GM23248 (cell line): ENCODE measurements at regions not wholly inside any gene's neighbourhood (a gene's known extent, or its start where the extent isn't known, plus 50 kb on each side); places are given as distances from the start of the nearest gene placed in this dataset.

Experiments
- DNase-seq: peaks from one replicate; pipeline ENCODE4 v3.0.0-alpha.2; 2015
- H2AFZ ChIP-seq: fragments of 200-600 bp; sonication (generic); 2 replicates; pipeline ENCODE4 v1.6.1; 2016; ENCODE audit warnings: antibody characterized with exemption
- H3F3A ChIP-seq: fragments of 200-600 bp; sonication (generic); 2 replicates; pipeline ENCODE4 v1.6.1; 2016; ENCODE audit warnings: mild to moderate bottlenecking, antibody characterized with exemption, mixed run types; ENCODE audit not compliant: insufficient read depth
- H3K27ac ChIP-seq: fragments of 200-600 bp; sonication (generic); 2 replicates; pipeline ENCODE4 v1.5.1; 2016; ENCODE audit warnings: mild to moderate bottlenecking
- H3K27me3 ChIP-seq: fragments of 200-600 bp; sonication (generic); replicated peaks from 2 replicates; pipeline ENCODE4 v1.6.1; 2016; ENCODE audit warnings: mild to moderate bottlenecking; ENCODE audit not compliant: insufficient read depth
- H3K36me3 ChIP-seq: fragments of 200-600 bp; sonication (generic); 2 replicates; pipeline ENCODE4 v1.6.1; 2016; ENCODE audit warnings: low read depth, mild to moderate bottlenecking
- H3K4me1 ChIP-seq: fragments of 200-600 bp; sonication (generic); 2 replicates; pipeline ENCODE4 v1.6.1; 2016; ENCODE audit warnings: mild to moderate bottlenecking; ENCODE audit not compliant: insufficient read depth
- H3K4me2 ChIP-seq: fragments of 200-600 bp; sonication (generic); one replicate; pipeline ENCODE4 v1.6.1; 2016; ENCODE audit warnings: mild to moderate bottlenecking; ENCODE audit not compliant: unreplicated experiment
- H3K4me3 ChIP-seq: fragments of 200-600 bp; sonication (generic); 2 replicates; pipeline ENCODE4 v1.5.1; 2016; ENCODE audit warnings: mild to moderate bottlenecking
- H3K79me2 ChIP-seq: fragments of 200-600 bp; sonication (generic); 2 replicates; pipeline ENCODE4 v1.6.1; 2016; ENCODE audit warnings: mild to moderate bottlenecking; ENCODE audit not compliant: insufficient read depth
- H3K9ac ChIP-seq: fragments of 200-600 bp; sonication (generic); 2 replicates; pipeline ENCODE4 v1.6.1; 2016; ENCODE audit warnings: mild to moderate bottlenecking
- H3K9me2 ChIP-seq: fragments of 200-600 bp; sonication (generic); 2 replicates; pipeline ENCODE4 v1.6.1; 2016; ENCODE audit warnings: mixed run types, mild to moderate bottlenecking, moderate library complexity; ENCODE audit not compliant: insufficient read depth
- H3K9me3 ChIP-seq: fragments of 200-600 bp; sonication (generic); one replicate; pipeline ENCODE4 v1.6.1; 2017; ENCODE audit warnings: low read depth
- H4K20me1 ChIP-seq: fragments of 200-600 bp; sonication (generic); 2 replicates; pipeline ENCODE4 v1.6.0; 2016; ENCODE audit not compliant: insufficient read depth
- EZH2 ChIP-seq: fragments of 200-600 bp; sonication (generic); IDR thresholded peaks from 2 replicates; pipeline ENCODE4 v1.6.1; 2018; ENCODE audit warnings: antibody characterized with exemption, mild to moderate bottlenecking; ENCODE audit not compliant: insufficient read depth, poor library complexity, severe bottlenecking
- EZH2phosphoT487 ChIP-seq: fragments of 200-600 bp; sonication (generic); IDR thresholded peaks from 2 replicates; pipeline ENCODE4 v1.6.1; 2018; ENCODE audit warnings: antibody characterized with exemption, moderate library complexity, mild to moderate bottlenecking, low read depth; ENCODE audit not compliant: insufficient read depth
- WGBS, 2 experiments: methylation state at CpG; one replicate each; pipeline ENCODE4 v1.1.6; 2015 to 2017; ENCODE audit warnings: low lambda C conversion rate in 2 of 2, low coverage in 1 of 2; ENCODE audit errors: missing lambda C conversion rate in 2 of 2; 5-methylcytosine and 5-hydroxymethylcytosine counted together
- in situ Hi-C: fragments of 300-500 bp; cut with MboI; formaldehyde crosslinking; loops from 2 replicates; pipeline ENCODE4 v1.15.0; 2020

GRCh38 chr12:59252731-59253130 is 332.4 kb upstream of the LRIG3 start:
- no peak overlapping the region for H2AFZ ChIP-seq
- no peaks in the 10 kb centered on the region for H3K36me3 ChIP-seq
- no peak overlapping the region for H3K9ac ChIP-seq
- no peaks in the 10 kb centered on the region for H3K27me3 ChIP-seq
- no peak overlapping the region for H3K4me3 ChIP-seq
- H3K9me2 ChIP-seq, result no peaks in the 10 kb centered on the region
- no peak overlapping the region for H3K4me2 ChIP-seq
- no peak overlapping the region for H3K27ac ChIP-seq
- H3K79me2 ChIP-seq, result no peaks in the 10 kb centered on the region
- H4K20me1 ChIP-seq, result no peaks in the 10 kb centered on the region
- no peaks in the 10 kb centered on the region for H3F3A ChIP-seq
- in situ Hi-C loops, result no loop called here
- DNase-seq, result no peak
- no peaks in the 10 kb centered on the region for H3K4me1 ChIP-seq
- H3K9me3 ChIP-seq, result no peaks in the 10 kb centered on the region
- no peak for TF ChIP-seq EZH2phosphoT487
- no peak for TF ChIP-seq EZH2

GRCh38 chr12:59250766-59251165 is 330.5 kb upstream of the LRIG3 start:
- H3K9me2 ChIP-seq, result no peaks in the 10 kb centered on the region
- no peaks in the 10 kb centered on the region for H3K27me3 ChIP-seq
- no peak for DNase-seq
- no peaks in the 10 kb centered on the region for H3K4me1 ChIP-seq
- TF ChIP-seq EZH2 (no peak), EZH2phosphoT487 (no peak)
- in situ Hi-C loops, result no loop called here
- no peak overlapping the region for H2AFZ ChIP-seq
- no peaks in the 10 kb centered on the region for H3F3A ChIP-seq
- H3K9ac ChIP-seq, result no peak overlapping the region
- H3K27ac ChIP-seq, result no peak overlapping the region
- H4K20me1 ChIP-seq, result no peaks in the 10 kb centered on the region
- no peaks in the 10 kb centered on the region for H3K36me3 ChIP-seq
- no peak overlapping the region for H3K4me3 ChIP-seq
- H3K4me2 ChIP-seq, result no peak overlapping the region
- no peaks in the 10 kb centered on the region for H3K79me2 ChIP-seq
- H3K9me3 ChIP-seq, result no peaks in the 10 kb centered on the region

- in situ Hi-C loops, result no loop called here
- Histone ChIP-seq H3K27ac (no peak overlapping the region), H3K4me1 (no peaks in the 10 kb centered on the region), H3K36me3 (no peaks in the 10 kb centered on the region), H3K27me3 (no peaks in the 10 kb centered on the region), H2AFZ (no peak overlapping the region), H4K20me1 (no peaks in the 10 kb centered on the region), H3K4me3 (no peak overlapping the region), H3K4me2 (no peak overlapping the region), H3K79me2 (no peaks in the 10 kb centered on the region), H3F3A (no peaks in the 10 kb centered on the region), H3K9me2 (no peaks in the 10 kb centered on the region), H3K9ac (no peak overlapping the region), H3K9me3 (no peaks in the 10 kb centered on the region)
- TF ChIP-seq EZH2 (no peak), EZH2phosphoT487 (no peak)
- DNase-seq, result no peak
- 2 to 3% methylated on average over 2 of the region's 2 CpGs for WGBS, 2 experiments
Measured at GRCh38 chr12:59240048-59240447, 319.7 kb upstream of the LRIG3 start.

DNA sequence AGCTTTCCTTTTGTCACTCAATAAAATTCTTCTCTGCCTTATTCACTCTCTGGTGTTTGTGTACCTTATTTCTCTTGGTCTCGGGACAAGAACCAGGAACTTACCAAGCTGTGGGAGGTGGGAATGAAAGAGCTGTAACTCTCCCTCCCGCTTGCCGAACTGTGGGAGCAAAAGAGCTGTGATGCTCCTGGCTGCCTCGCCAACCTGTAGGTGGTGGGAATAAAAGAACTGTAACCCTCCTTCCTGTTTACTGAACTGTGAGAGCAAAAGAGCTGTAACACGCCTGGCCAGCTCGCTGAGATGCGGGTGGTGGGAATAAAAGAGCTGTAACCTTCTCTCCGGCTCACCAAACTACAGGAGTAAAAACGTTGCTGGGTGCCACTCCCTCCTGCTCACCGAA is 314.1 kb upstream of the LRIG3 start:
- 44 to 49% methylated on average over 10 of the region's 10 CpGs for WGBS, 2 experiments
- Histone ChIP-seq H3K9me2 (no peaks in the 10 kb centered on the region), H3K79me2 (no peaks in the 10 kb centered on the region), H3K4me2 (no peak overlapping the region), H3K36me3 (no peaks in the 10 kb centered on the region), H3K9ac (no peak overlapping the region), H3F3A (no peaks in the 10 kb centered on the region), H2AFZ (no peak overlapping the region), H3K4me1 (no peaks in the 10 kb centered on the region), H3K27me3 (no peaks in the 10 kb centered on the region), H4K20me1 (no peaks in the 10 kb centered on the region), H3K4me3 (no peak overlapping the region), H3K27ac (no peak overlapping the region), H3K9me3 (no peaks in the 10 kb centered on the region)
- DNase-seq, result no peak
- in situ Hi-C loops, result no loop called here
- TF ChIP-seq EZH2phosphoT487 (no peak), EZH2 (no peak)

- no peak for TF ChIP-seq EZH2phosphoT487
- no peak for TF ChIP-seq EZH2
- no peaks in the 10 kb centered on the region for H3K4me1 ChIP-seq
- no peaks in the 10 kb centered on the region for H3K27me3 ChIP-seq
- H3K9ac ChIP-seq, result no peak overlapping the region
- H3K4me2 ChIP-seq, result no peak overlapping the region
- no peaks in the 10 kb centered on the region for H3K9me2 ChIP-seq
- no peaks in the 10 kb centered on the region for H3K79me2 ChIP-seq
- DNase-seq, result no peak
- H2AFZ ChIP-seq, result no peak overlapping the region
- in situ Hi-C loops, result no loop called here
- H3F3A ChIP-seq, result no peaks in the 10 kb centered on the region
- no peak overlapping the region for H3K27ac ChIP-seq
- H3K4me3 ChIP-seq, result no peak overlapping the region
- no peaks in the 10 kb centered on the region for H4K20me1 ChIP-seq
- H3K36me3 ChIP-seq, result no peaks in the 10 kb centered on the region
- no peaks in the 10 kb centered on the region for H3K9me3 ChIP-seq
Measured at GRCh38 chr12:59230334-59230733, 310.0 kb upstream of the LRIG3 start.
